Activated CD8-positive, alpha-beta memory T cell treated with anti-CD3 and anti-CD28 coated beads, Interleukin-2, amount 10 ng/mL, durations not matched to agents 7 days and 5 days (primary cell): ENCODE measurements at regions not wholly inside any gene's neighbourhood (a gene's known extent, or its start where the extent isn't known, plus 50 kb on each side); places are given as distances from the start of the nearest gene placed in this dataset.
"Not testable (repeated sequence)": the region's sequence is repeated elsewhere in the genome, so short reads cannot be mapped to it uniquely, and the experiment has no call there.

Source experiments
- ATAC-seq: fragments of 150-1000 bp; cut with Tn5 transposase; one replicate; pipeline ENCODE4 v1.10.0; 2021; ENCODE audit warnings: moderate library complexity
- CTCF ChIA-PET: fragments of 350-600 bp; sonication (Branson Sonifier 250); formaldehyde crosslinking; loops from one replicate; lab custom pipeline; 2021; ENCODE audit warnings: antibody characterized with exemption; lab: Charles Lee
- DNase-seq: peaks from one replicate; pipeline ENCODE4 v3.0.0-alpha.2; 2020
- H3K27ac Mint-ChIP-seq: one replicate; pipeline ENCODE4 v1.8.0; 2021; ENCODE audit warnings: mild to moderate bottlenecking, mixed read lengths
- H3K27me3 Mint-ChIP-seq: one replicate; pipeline ENCODE4 v1.8.0; 2021; ENCODE audit warnings: mixed read lengths
- H3K36me3 Mint-ChIP-seq: one replicate; pipeline ENCODE4 v1.8.0; 2021; ENCODE audit warnings: mild to moderate bottlenecking, mixed read lengths
- H3K4me1 Mint-ChIP-seq: one replicate; pipeline ENCODE4 v1.8.0; 2021; ENCODE audit warnings: mixed read lengths
- H3K4me3 Mint-ChIP-seq: one replicate; pipeline ENCODE4 v1.8.0; 2021; ENCODE audit warnings: mild to moderate bottlenecking, moderate library complexity, mixed read lengths
- H3K9me3 Mint-ChIP-seq: one replicate; pipeline ENCODE4 v1.8.0; 2022; ENCODE audit warnings: low read depth, mixed read lengths

GRCh38 chr6:164756723-164757122, 552.7 kb downstream of the C6orf118 start:
- Mint-ChIP-seq H3K36me3 (no peaks in the 10 kb centered on the region), H3K4me1 (no peaks in the 10 kb centered on the region), H3K27ac (no peak overlapping the region), H3K4me3 (no peak overlapping the region), H3K27me3 (no peaks in the 10 kb centered on the region), H3K9me3 (peaks cover 5% of the 10 kb centered on the region)
- CTCF ChIA-PET, result no interaction called here
- ATAC-seq, result no peak
- no peak for DNase-seq

- ATAC-seq, result no peak
- no peak overlapping the region for H3K27ac Mint-ChIP-seq
- no peak for DNase-seq
- H3K36me3 Mint-ChIP-seq, result no peaks in the 10 kb centered on the region
- no peak overlapping the region for H3K4me3 Mint-ChIP-seq
- H3K4me1 Mint-ChIP-seq, result no peaks in the 10 kb centered on the region
- peaks cover 5% of the 10 kb centered on the region for H3K9me3 Mint-ChIP-seq
- CTCF ChIA-PET, result no interaction called here
- no peaks in the 10 kb centered on the region for H3K27me3 Mint-ChIP-seq
Measured at GRCh38 chr6:164756142-164756541, 553.3 kb downstream of the C6orf118 start.

- Mint-ChIP-seq H3K4me3 (no peak overlapping the region), H3K9me3 (peaks cover 11% of the 10 kb centered on the region), H3K27me3 (no peaks in the 10 kb centered on the region), H3K36me3 (no peaks in the 10 kb centered on the region), H3K27ac (no peak overlapping the region), H3K4me1 (no peaks in the 10 kb centered on the region)
- ATAC-seq (no peak), DNase-seq (no peak)
- CTCF ChIA-PET, result no interaction called here
Measured at GRCh38 chr6:164753517-164753916, 555.9 kb downstream of the C6orf118 start.

GRCh38 chr6:164751395-164751794, 558.0 kb downstream of the C6orf118 start:
- no peak for DNase-seq
- CTCF ChIA-PET, result no interaction called here
- peaks cover 10% of the 10 kb centered on the region for H3K9me3 Mint-ChIP-seq
- no peaks in the 10 kb centered on the region for H3K36me3 Mint-ChIP-seq
- H3K27me3 Mint-ChIP-seq, result no peaks in the 10 kb centered on the region
- no peak overlapping the region for H3K4me3 Mint-ChIP-seq
- no peak for ATAC-seq
- H3K4me1 Mint-ChIP-seq, result no peaks in the 10 kb centered on the region
- no peak overlapping the region for H3K27ac Mint-ChIP-seq

GRCh38 chr6:164750128-164750527, 559.3 kb downstream of the C6orf118 start:
- H3K27me3 Mint-ChIP-seq, result no peaks in the 10 kb centered on the region
- DNase-seq, result no peak
- ATAC-seq, result no peak

GRCh38 chr6:164749221-164750064, 560.0 kb downstream of the C6orf118 start:
- CTCF ChIA-PET, result no interaction called here

More at GRCh38 chr6:164750128-164750527, 559.3 kb downstream of the C6orf118 start:
- H3K4me3 Mint-ChIP-seq, result no peak overlapping the region
- no peak overlapping the region for H3K27ac Mint-ChIP-seq
- no peaks in the 10 kb centered on the region for H3K36me3 Mint-ChIP-seq
- CTCF ChIA-PET, result no interaction called here
- no peaks in the 10 kb centered on the region for H3K4me1 Mint-ChIP-seq
- peaks cover 12% of the 10 kb centered on the region for H3K9me3 Mint-ChIP-seq

GRCh38 chr6:164744301-164744700, 565.1 kb downstream of the C6orf118 start:
- DNase-seq, result no peak
- ATAC-seq, result no peak
- no peak overlapping the region for H3K4me3 Mint-ChIP-seq

More at GRCh38 chr6:164749221-164750064, 560.0 kb downstream of the C6orf118 start:
- no peak for ATAC-seq
- no peaks in the 10 kb centered on the region for H3K36me3 Mint-ChIP-seq
- peaks cover 14% of the 10 kb centered on the region for H3K9me3 Mint-ChIP-seq
- no peaks in the 10 kb centered on the region for H3K27me3 Mint-ChIP-seq
- no peak overlapping the region for H3K27ac Mint-ChIP-seq
- DNase-seq, result no peak
- no peak overlapping the region for H3K4me3 Mint-ChIP-seq
- H3K4me1 Mint-ChIP-seq, result no peaks in the 10 kb centered on the region

GRCh38 chr6:164741938-164742451, 567.4 kb downstream of the C6orf118 start:
- Mint-ChIP-seq H3K27me3 (no peaks in the 10 kb centered on the region), H3K4me1 (no peaks in the 10 kb centered on the region), H3K9me3 (peaks cover 8% of the 10 kb centered on the region), H3K27ac (no peak overlapping the region), H3K36me3 (no peaks in the 10 kb centered on the region), H3K4me3 (no peak overlapping the region)
- CTCF ChIA-PET, result no interaction called here
- ATAC-seq, result no peak
- DNase-seq, result no peak

More at GRCh38 chr6:164744301-164744700, 565.1 kb downstream of the C6orf118 start:
- Mint-ChIP-seq H3K27ac (no peak overlapping the region), H3K9me3 (peaks cover 9% of the 10 kb centered on the region), H3K36me3 (no peaks in the 10 kb centered on the region), H3K27me3 (no peaks in the 10 kb centered on the region), H3K4me1 (no peaks in the 10 kb centered on the region)
- CTCF ChIA-PET, result no interaction called here

- CTCF ChIA-PET, H3K27ac Mint-ChIP-seq, H3K27me3 Mint-ChIP-seq, DNase-seq, H3K4me3 Mint-ChIP-seq, H3K36me3 Mint-ChIP-seq, ATAC-seq, H3K4me1 Mint-ChIP-seq, H3K9me3 Mint-ChIP-seq: not testable (repeated sequence)
Measured at GRCh38 chr6:164736090-164736489, 573.3 kb downstream of the C6orf118 start.

- ATAC-seq (no peak), DNase-seq (no peak)
- no peak overlapping the region for H3K4me3 Mint-ChIP-seq
- H3K36me3 Mint-ChIP-seq, result no peaks in the 10 kb centered on the region
- no peak overlapping the region for H3K27ac Mint-ChIP-seq
- peaks cover 11% of the 10 kb centered on the region for H3K9me3 Mint-ChIP-seq
- CTCF ChIA-PET, result no interaction called here
- no peaks in the 10 kb centered on the region for H3K27me3 Mint-ChIP-seq
- no peaks in the 10 kb centered on the region for H3K4me1 Mint-ChIP-seq
Measured at GRCh38 chr6:164731539-164731938, 577.9 kb downstream of the C6orf118 start.

GRCh38 chr6:164721460-164721859, 587.9 kb downstream of the C6orf118 start:
- ATAC-seq (no peak), DNase-seq (no peak)
- Mint-ChIP-seq H3K9me3 (peaks cover 3% of the 10 kb centered on the region), H3K36me3 (no peaks in the 10 kb centered on the region), H3K4me3 (no peak overlapping the region), H3K27me3 (no peaks in the 10 kb centered on the region), H3K4me1 (no peaks in the 10 kb centered on the region), H3K27ac (no peak overlapping the region)
- CTCF ChIA-PET, result no interaction called here

GRCh38 chr6:164700497-164700896, 608.9 kb downstream of the C6orf118 start:
- H3K4me3 Mint-ChIP-seq, result no peak overlapping the region
- no peaks in the 10 kb centered on the region for H3K4me1 Mint-ChIP-seq
- no peak for ATAC-seq
- no peaks in the 10 kb centered on the region for H3K27me3 Mint-ChIP-seq
- H3K9me3 Mint-ChIP-seq, result peaks cover 6% of the 10 kb centered on the region
- CTCF ChIA-PET, result no interaction called here
- no peak overlapping the region for H3K27ac Mint-ChIP-seq
- H3K36me3 Mint-ChIP-seq, result no peaks in the 10 kb centered on the region
- DNase-seq, result no peak

GRCh38 chr6:164695896-164696295, 613.5 kb downstream of the C6orf118 start:
- Mint-ChIP-seq H3K4me3 (no peak overlapping the region), H3K27me3 (no peaks in the 10 kb centered on the region), H3K36me3 (no peaks in the 10 kb centered on the region), H3K27ac (no peak overlapping the region), H3K9me3 (peaks cover 9% of the 10 kb centered on the region), H3K4me1 (no peaks in the 10 kb centered on the region)
- no peak for ATAC-seq
- DNase-seq, result no peak
- CTCF ChIA-PET, result no interaction called here

GRCh38 chr6:164694386-164694785, 615.0 kb downstream of the C6orf118 start:
- no peaks in the 10 kb centered on the region for H3K36me3 Mint-ChIP-seq
- DNase-seq (no peak), ATAC-seq (no peak)
- H3K9me3 Mint-ChIP-seq, result peaks cover 11% of the 10 kb centered on the region
- H3K27ac Mint-ChIP-seq, result no peak overlapping the region
- CTCF ChIA-PET, result no interaction called here
- H3K4me3 Mint-ChIP-seq, result no peak overlapping the region
- no peaks in the 10 kb centered on the region for H3K4me1 Mint-ChIP-seq
- no peaks in the 10 kb centered on the region for H3K27me3 Mint-ChIP-seq
